IgD-negative memory B cell (primary cell): ENCODE measurements at regions not wholly inside any gene's neighbourhood (a gene's known extent, or its start where the extent isn't known, plus 50 kb on each side); places are given as distances from the start of the nearest gene placed in this dataset.

Experiments used
- H3K27ac Mint-ChIP-seq, 3 donors: one replicate each; pipeline ENCODE4 v1.8.0; 2020 to 2022; ENCODE audit warnings: mild to moderate bottlenecking in 3 of 3, mixed read lengths in 3 of 3, moderate library complexity in 1 of 3
- H3K27me3 Mint-ChIP-seq: one replicate; pipeline ENCODE4 v1.8.0; 2021; ENCODE audit warnings: mixed read lengths
- H3K36me3 Mint-ChIP-seq: one replicate; pipeline ENCODE4 v1.8.0; 2020; ENCODE audit warnings: mild to moderate bottlenecking, mixed read lengths
- H3K4me1 Mint-ChIP-seq, 3 donors: one replicate each; pipeline ENCODE4 v1.8.0; 2020 to 2022; ENCODE audit warnings: mixed read lengths in 3 of 3, mild to moderate bottlenecking in 1 of 3
- H3K4me3 Mint-ChIP-seq, 4 donors: one replicate each; pipeline ENCODE4 v1.8.0; 2020 to 2022; ENCODE audit warnings: mild to moderate bottlenecking in 4 of 4, mixed read lengths in 4 of 4, moderate library complexity in 3 of 4
- H3K9me3 Mint-ChIP-seq, 3 donors: one replicate each; pipeline ENCODE4 v1.8.0; 2020 to 2021; ENCODE audit warnings: mixed read lengths in 3 of 3, mild to moderate bottlenecking in 1 of 3

DNA sequence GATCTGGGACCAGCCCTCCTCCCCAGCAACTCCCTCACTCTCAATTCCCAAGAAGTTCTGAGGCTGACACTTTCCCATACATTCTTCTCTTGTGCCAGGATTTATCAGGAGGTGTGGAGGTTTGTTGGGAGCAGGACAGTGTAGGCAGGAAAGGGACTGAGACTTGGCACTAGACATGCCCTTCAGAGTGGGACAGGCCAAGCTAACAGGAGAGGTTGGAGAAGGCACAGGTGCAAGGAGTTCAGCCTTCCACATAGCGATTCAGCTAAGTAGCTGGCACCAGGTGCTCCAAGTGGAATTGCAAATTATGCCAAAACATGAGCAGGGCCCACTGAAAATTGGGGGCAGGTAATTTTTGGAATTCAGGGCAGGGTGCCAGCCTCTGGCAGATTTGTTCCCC lies 83.0 kb upstream of the DUSP10 start:
- H3K27ac Mint-ChIP-seq = peak overlapping the region in 1 of 3 donors; percentile 65
- H3K4me1 Mint-ChIP-seq = peaks cover 22 to 27% (median 25%) of the 10 kb centered on the region in 3 donors
- peaks cover 2% of the 10 kb centered on the region for H3K36me3 Mint-ChIP-seq
- H3K27me3 Mint-ChIP-seq = no peaks in the 10 kb centered on the region
- H3K9me3 Mint-ChIP-seq = peaks cover 0 to 1% (median 0%) of the 10 kb centered on the region in 3 donors
- H3K4me3 Mint-ChIP-seq = no peak overlapping the region

DNA sequence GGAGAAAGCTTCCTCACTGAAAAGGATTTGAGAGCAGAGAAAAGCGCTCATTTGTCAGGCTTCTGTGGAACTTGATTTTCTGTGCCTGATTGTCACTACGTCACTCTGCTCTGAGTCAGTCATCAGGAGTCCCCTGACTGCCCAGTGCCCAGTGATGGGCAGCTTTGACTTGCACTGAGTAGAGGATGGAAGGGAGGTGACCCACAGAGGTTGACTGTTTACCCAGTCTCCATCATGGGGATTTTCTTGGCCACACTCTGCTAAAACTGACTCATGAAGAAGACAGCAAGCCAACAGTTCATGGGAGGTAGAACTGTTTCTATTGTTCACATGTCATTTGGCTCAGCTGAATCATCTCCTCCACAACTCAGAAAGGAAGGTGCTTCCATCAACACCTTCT lies 82.1 kb upstream of the DUSP10 start:
- Mint-ChIP-seq H3K9me3 (peaks cover 0 to 1% (median 1%) of the 10 kb centered on the region in 3 donors), H3K27ac (peak overlapping the region in 1 of 3 donors; percentile 1), H3K36me3 (peaks cover 2% of the 10 kb centered on the region)

DNA sequence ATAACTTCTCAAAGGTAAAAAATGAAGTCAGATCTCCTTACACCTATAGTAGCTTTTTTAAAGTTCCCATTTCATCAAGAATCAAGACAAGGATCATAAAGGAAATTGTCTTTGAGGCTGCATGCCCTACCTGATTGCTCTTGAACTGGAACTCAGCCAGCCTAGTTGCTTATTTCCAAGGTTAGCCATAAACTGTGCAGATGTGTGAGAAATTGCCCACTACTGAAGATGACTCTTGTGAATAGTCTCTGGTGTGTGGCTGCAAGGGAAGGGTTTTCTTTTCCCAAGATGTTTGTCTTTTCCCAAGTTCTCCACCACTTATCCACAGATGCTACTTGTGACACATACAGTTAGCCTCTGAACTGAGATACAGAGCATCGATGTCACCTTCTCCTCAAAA lies 81.7 kb upstream of the DUSP10 start:
- Mint-ChIP-seq H3K4me3 (peak overlapping the region in 1 of 4 donors; percentile 69), H3K27ac (peak overlapping the region in 1 of 3 donors; percentile 1), H3K4me1 (peaks cover 18 to 21% (median 21%) of the 10 kb centered on the region in 3 donors), H3K36me3 (peaks cover 2% of the 10 kb centered on the region), H3K9me3 (peaks cover 0 to 1% (median 0%) of the 10 kb centered on the region in 3 donors), H3K27me3 (no peaks in the 10 kb centered on the region)

More for the DNA sequence above, 82.1 kb upstream of the DUSP10 start:
- Mint-ChIP-seq H3K27me3 (no peaks in the 10 kb centered on the region), H3K4me1 (peaks cover 18 to 21% (median 21%) of the 10 kb centered on the region in 3 donors), H3K4me3 (no peak overlapping the region)

DNA sequence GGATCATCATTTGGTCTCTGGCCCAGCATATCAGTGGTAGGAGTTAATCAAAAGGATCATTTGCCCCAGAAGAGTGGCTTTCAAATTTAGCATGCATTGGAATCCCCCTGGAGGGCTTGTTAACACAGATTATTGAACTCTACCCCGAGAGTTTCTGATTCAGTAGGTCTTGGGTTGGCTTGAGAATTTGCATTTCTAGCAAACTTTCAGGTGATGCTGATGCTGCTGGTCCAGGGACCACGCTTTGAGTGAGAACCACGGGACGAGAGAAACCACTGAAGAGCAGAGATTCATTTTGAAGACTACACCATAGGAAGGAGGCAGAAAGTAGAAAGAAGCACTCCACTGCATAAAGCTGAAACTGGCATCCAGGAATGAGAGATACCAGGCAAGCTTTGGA lies 81.3 kb upstream of the DUSP10 start:
- H3K27ac Mint-ChIP-seq = no peak overlapping the region
- H3K9me3 Mint-ChIP-seq = peaks cover 0 to 1% (median 0%) of the 10 kb centered on the region in 3 donors
- peaks cover 18 to 21% (median 21%) of the 10 kb centered on the region in 3 donors for H3K4me1 Mint-ChIP-seq
- peak overlapping the region in 1 of 4 donors; percentile 69 for H3K4me3 Mint-ChIP-seq
- H3K36me3 Mint-ChIP-seq = peaks cover 2% of the 10 kb centered on the region
- no peaks in the 10 kb centered on the region for H3K27me3 Mint-ChIP-seq

DNA sequence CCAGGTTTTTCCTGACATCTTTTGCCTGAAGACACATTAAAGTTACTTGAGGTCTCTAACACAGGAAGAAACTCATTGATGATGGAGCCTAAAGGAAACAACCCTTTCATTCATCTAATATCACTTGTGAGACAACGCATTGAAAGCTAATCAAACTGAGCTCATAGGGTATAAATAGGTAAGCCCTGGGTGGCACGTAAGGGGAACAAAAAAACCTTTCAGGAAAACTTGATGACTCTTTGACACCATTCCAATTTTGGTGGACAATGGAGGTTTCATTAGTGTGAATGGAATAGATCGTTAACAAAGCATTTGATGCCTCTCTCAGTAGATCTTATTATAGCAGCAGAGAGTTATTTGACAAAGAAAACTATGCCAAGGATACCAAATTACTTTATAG lies 80.7 kb upstream of the DUSP10 start:
- H3K36me3 Mint-ChIP-seq = peaks cover 2% of the 10 kb centered on the region
- no peaks in the 10 kb centered on the region for H3K27me3 Mint-ChIP-seq
- H3K27ac Mint-ChIP-seq = no peak overlapping the region
- no peak overlapping the region for H3K4me3 Mint-ChIP-seq
- H3K9me3 Mint-ChIP-seq = peaks cover 0 to 1% (median 0%) of the 10 kb centered on the region in 3 donors
- H3K4me1 Mint-ChIP-seq = peaks cover 18 to 21% (median 21%) of the 10 kb centered on the region in 3 donors

DNA sequence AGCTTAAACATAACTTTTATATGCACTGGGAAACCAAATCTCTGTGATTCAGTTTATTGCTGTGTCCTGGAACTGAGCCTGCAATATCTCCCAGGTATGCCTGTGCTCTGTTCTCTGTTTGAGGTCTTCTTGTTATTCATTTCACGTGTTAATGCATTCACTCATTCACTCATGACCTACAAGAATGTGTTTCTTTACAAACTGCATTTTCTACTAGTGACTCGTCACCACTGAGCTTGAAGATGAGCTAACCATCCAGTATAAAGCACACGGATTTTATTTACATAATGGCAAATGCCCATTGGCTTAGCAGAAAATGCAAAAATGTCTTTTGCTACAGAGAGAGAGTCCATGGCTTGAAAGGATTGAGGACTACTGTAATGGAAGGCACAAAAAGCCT lies 75.0 kb upstream of the DUSP10 start:
- Mint-ChIP-seq H3K4me1 (peaks cover 0 to 3% (median 1%) of the 10 kb centered on the region in 3 donors), H3K27me3 (no peaks in the 10 kb centered on the region), H3K4me3 (no peak overlapping the region), H3K9me3 (peaks cover 0 to 1% (median 0%) of the 10 kb centered on the region in 3 donors), H3K27ac (no peak overlapping the region), H3K36me3 (peaks cover 3% of the 10 kb centered on the region)

DNA sequence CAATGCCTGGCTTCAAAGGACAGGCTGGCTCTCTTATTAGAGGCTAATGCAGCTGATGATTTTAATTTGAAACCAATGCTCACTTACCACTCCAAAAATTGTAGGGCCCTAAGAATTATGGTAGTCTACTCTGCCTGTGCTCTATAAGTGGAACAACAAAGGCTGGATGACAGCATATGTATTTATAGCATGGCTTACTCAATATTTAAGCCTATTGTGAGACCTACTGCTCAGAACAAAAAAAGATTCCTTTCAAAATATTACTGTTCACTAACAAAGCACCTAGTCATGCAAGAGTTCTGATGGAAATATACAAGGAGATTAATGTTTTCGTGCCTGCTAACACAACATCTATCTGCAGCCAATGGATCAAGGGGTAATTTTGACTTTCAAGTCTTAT lies 73.8 kb upstream of the DUSP10 start:
- peaks cover 2% of the 10 kb centered on the region for H3K36me3 Mint-ChIP-seq
- H3K27me3 Mint-ChIP-seq = no peaks in the 10 kb centered on the region
- peaks cover 0 to 1% (median 0%) of the 10 kb centered on the region in 3 donors for H3K9me3 Mint-ChIP-seq
- no peak overlapping the region for H3K27ac Mint-ChIP-seq
- no peak overlapping the region for H3K4me3 Mint-ChIP-seq
- peaks cover 6 to 9% (median 8%) of the 10 kb centered on the region in 3 donors for H3K4me1 Mint-ChIP-seq

DNA sequence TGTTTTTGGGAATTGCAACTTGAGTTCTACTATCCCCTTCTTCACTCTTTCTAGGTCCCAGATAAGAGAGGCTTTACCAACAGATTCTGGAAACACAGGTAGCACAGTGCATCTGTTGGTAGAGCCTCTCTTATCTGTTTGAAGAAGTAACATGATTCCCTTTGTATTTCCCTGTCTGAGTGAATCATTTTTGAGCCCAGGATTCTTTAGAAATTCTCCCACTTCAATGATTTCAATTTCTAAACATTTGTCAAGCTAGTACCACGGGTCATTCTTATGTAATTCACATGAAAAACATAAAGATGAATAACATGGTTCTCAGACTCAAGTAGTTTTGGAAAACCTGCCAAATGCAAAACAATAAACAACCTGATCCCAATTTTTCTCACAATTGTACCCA lies 72.0 kb upstream of the DUSP10 start:
- H3K9me3 Mint-ChIP-seq = no peaks in the 10 kb centered on the region
- peaks cover 2% of the 10 kb centered on the region for H3K36me3 Mint-ChIP-seq
- no peak overlapping the region for H3K27ac Mint-ChIP-seq
- H3K4me1 Mint-ChIP-seq = peaks cover 15 to 27% (median 24%) of the 10 kb centered on the region in 3 donors
- no peak overlapping the region for H3K4me3 Mint-ChIP-seq
- no peaks in the 10 kb centered on the region for H3K27me3 Mint-ChIP-seq

DNA sequence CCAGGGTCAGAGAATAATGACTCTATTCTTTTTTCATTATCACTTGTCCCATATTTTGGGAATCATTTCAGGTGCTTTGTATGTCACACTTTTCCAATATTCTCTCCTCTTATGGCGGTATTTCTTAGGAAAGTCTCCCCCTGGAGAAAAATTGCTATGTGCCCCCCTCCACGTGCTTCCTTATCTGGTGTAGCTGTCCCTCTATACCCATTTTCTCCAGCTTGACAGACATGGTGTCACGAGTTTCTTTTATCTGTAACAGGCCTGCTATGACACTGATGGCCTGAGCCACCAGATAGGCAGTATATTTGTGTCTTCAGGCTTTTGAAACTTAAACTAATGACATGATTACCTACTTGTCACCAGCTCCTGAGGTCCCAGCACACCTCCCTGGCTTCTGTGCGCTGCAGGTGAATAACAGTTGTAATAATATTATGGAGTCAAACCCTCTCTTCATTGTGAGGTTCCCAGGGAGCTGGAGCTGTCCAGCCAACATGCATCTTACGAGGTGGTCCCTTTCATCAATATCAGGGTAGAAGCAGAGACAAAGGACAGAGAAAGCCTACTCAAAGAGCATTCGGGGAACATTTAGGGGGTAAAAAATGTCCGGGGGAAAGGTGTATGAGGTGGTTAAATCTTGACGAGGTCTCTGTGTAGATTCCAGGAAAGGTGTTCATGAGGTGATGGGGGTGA lies 71.2 kb upstream of the DUSP10 start:
- Mint-ChIP-seq H3K4me3 (no peak overlapping the region), H3K27me3 (no peaks in the 10 kb centered on the region), H3K9me3 (no peaks in the 10 kb centered on the region), H3K4me1 (peaks cover 21 to 33% (median 27%) of the 10 kb centered on the region in 3 donors), H3K36me3 (peaks cover 2% of the 10 kb centered on the region), H3K27ac (no peak overlapping the region)

DNA sequence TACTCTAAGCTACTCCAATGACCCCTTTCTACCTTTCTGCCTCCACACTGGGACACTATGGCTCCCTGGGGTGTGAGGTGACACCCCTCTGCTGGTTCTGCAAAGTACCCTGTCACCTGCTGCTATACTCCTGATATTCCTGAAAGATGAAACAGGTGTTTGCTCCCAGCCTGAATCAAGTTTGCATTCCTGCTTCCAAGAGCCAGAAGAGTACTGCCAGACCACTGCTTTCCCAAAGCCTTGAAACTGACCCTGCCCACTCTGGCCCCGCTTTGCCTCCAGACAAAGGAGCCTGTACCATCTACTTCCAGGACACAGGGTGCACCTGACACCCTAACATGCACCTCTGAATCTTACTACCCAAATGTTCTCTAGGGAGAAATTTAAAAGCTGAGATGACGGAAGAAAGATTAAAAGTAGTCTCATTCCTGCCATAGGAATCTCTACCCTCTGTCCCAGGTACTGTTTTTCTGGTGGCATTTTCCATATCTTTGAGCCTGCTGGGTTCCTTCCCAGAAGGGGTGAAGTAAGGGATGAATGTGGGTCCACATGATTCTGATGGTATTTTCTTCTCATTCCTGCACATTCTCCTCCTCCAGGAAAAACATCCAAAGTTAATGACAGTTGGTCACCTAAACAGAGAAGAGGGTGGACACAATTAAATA lies 70.3 kb upstream of the DUSP10 start:
- Mint-ChIP-seq H3K9me3 (no peaks in the 10 kb centered on the region), H3K27me3 (no peaks in the 10 kb centered on the region), H3K4me1 (peaks cover 22 to 40% (median 31%) of the 10 kb centered on the region in 3 donors), H3K36me3 (peaks cover 2% of the 10 kb centered on the region), H3K4me3 (no peak overlapping the region), H3K27ac (no peak overlapping the region)

DNA sequence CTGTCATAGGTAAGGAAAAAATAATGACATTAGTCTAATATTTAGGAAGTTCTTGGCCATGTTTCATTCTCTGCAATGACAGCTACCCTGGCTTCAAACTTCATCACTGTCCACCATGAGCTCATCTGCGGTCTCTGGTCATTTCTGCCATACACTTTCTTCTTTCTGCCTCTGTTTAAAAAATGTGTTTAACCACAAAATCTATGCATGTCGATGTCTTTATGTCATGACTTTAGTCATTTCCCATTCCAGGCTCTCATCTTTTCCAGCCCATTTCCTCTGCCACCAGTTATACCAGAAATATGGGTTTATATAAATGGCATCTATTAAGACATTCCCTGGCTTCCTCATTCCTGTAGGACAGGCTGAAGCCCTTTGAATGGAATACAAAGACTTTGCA lies 68.5 kb upstream of the DUSP10 start:
- H3K4me1 Mint-ChIP-seq = peaks cover 32 to 54% (median 42%) of the 10 kb centered on the region in 3 donors
- H3K4me3 Mint-ChIP-seq = peak overlapping the region in 1 of 4 donors; percentile 48
- H3K36me3 Mint-ChIP-seq = no peaks in the 10 kb centered on the region
- no peaks in the 10 kb centered on the region for H3K9me3 Mint-ChIP-seq
- no peak overlapping the region for H3K27ac Mint-ChIP-seq
- no peaks in the 10 kb centered on the region for H3K27me3 Mint-ChIP-seq

DNA sequence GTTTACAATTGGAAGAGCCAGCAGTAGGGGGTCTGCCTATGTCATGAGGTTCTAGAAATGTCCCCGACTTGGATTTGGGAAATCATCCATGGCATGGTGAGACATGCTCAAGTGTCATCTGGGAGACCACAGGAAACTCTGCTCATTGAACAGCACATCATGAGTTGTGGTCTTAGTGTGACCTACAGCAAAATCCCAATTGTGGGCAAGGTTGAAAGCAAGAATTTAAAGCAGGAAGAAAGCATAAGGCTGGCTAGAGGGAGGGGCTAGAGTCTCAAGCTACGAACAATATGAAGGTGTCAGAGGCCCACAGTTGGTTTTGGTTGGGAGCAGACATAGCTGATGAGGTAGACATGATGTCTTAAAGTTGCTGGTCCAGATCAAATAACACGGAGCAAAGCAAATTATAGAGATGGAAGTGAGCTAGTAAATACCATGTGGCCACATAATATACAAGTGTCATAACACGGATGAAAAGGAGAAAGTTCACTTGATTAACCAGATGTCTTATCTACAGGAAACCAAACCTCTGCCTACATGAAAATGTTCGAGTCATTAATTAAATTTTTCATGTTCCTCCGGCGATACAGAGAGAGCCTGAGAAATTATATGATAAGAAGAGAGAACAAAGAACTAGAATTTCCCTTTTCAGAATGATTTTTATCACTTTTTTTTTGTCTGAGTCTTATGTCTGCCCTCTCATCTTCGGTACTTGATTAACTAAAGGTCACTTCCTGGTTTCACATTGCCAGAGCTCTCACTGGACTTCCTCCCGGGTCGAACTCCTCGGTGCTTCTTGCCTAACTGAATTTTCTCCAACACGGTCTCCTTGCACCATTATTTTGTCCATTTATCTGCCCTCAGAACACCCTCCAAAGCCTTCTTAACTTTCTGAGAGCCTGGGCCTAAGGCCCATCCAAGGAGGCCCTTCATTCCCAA lies 67.5 kb upstream of the DUSP10 start:
- Mint-ChIP-seq H3K4me1 (peaks cover 35 to 62% (median 43%) of the 10 kb centered on the region in 3 donors), H3K4me3 (peak overlapping the region; percentile 48 to 85 (median 64)), H3K27me3 (no peaks in the 10 kb centered on the region), H3K9me3 (no peaks in the 10 kb centered on the region), H3K36me3 (no peaks in the 10 kb centered on the region), H3K27ac (peak overlapping the region in 1 of 3 donors; percentile 65)

DNA sequence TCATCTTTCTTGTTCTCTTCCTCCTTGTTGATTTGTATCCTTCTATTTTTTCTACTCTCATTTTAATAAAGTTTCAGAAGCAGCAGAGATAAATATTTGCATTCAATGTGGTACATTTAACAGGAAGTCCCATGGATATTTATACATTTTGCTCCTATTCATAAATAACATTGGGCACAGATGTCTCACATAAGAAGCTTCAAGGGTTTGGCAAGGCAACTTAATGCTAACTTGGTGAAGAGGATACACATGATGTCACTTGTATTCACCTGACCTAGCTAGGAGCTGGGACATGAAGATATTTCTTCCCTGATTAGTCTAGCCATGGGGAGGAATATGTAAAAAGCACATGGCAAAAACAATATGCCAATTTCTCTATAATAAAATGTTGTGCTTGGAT lies 65.1 kb upstream of the DUSP10 start:
- H3K27me3 Mint-ChIP-seq = no peaks in the 10 kb centered on the region
- peak overlapping the region in 2 of 4 donors; percentile 5 to 81 for H3K4me3 Mint-ChIP-seq
- H3K36me3 Mint-ChIP-seq = no peaks in the 10 kb centered on the region
- no peaks in the 10 kb centered on the region for H3K9me3 Mint-ChIP-seq
- H3K4me1 Mint-ChIP-seq = peaks cover 37 to 62% (median 43%) of the 10 kb centered on the region in 3 donors
- H3K27ac Mint-ChIP-seq = no peak overlapping the region

DNA sequence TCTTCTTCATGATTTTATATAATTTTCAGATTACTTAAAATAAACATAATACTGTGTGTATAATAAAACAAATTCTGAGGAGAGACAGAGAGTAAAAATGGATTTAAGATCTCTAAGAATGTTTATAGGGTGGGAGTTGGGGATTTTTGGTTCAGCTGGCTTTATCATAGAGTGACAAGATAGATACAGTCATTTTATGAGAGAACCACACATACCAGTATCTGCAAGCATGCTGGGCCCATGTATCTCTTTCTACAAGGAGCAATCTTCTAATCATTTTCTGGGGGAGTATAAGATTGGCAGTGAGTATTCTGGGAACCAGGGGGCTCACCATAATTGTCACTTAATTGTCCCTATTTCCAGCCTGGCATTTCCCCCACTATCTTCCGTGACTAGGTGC lies 64.3 kb upstream of the DUSP10 start:
- H3K4me1 Mint-ChIP-seq = peaks cover 33 to 59% (median 40%) of the 10 kb centered on the region in 3 donors
- H3K4me3 Mint-ChIP-seq = peak overlapping the region in 2 of 4 donors; percentile 65 to 81
- no peak overlapping the region for H3K27ac Mint-ChIP-seq
- H3K9me3 Mint-ChIP-seq = no peaks in the 10 kb centered on the region
- H3K27me3 Mint-ChIP-seq = no peaks in the 10 kb centered on the region
- H3K36me3 Mint-ChIP-seq = no peaks in the 10 kb centered on the region
